ENCODE measurements at regions not wholly inside any gene's neighbourhood (a gene's known extent, or its start where the extent isn't known, plus 50 kb on each side); places are given as distances from the start of the nearest gene placed in this dataset.

GRCh38 chr4:29309050-29309449 is 1411.1 kb upstream of the PCDH7 start:
- H3K9me3 ChIP-seq (ENCODE audit: control insufficient read depth in 2 of 3, insufficient read depth in 1 of 3, low read length in 3 of 3), result no peaks in the 10 kb centered on the region
- DNase-seq (no peak), FAIRE-seq (no peak)
- TF ChIP-seq CTCF (IDR thresholded peaks at IDR 0.05; ENCODE audit: borderline replicate concordance, extremely low read depth, insufficient read depth), result no peak
- intact Hi-C loops (cut with DNase I), result no loop called here
- H3K27ac ChIP-seq (ENCODE audit: low read depth in 2 of 2, low read length in 2 of 2), result no peak overlapping the region
- no peak overlapping the region for H3K4me3 ChIP-seq (ENCODE audit: low read length in 3 of 3)
- H3K36me3 ChIP-seq (ENCODE audit: control insufficient read depth in 2 of 3, insufficient read depth in 3 of 3, low read length in 3 of 3), result no peaks in the 10 kb centered on the region
- H3K9ac ChIP-seq (ENCODE audit: low read length in 3 of 3), result no peak overlapping the region
- H3K27me3 ChIP-seq (ENCODE audit: control insufficient read depth, insufficient read depth, low read length), result no peaks in the 10 kb centered on the region
- no peaks in the 10 kb centered on the region for H3K4me1 ChIP-seq (ENCODE audit: control insufficient read depth in 2 of 3, insufficient read depth in 2 of 3, low read depth in 1 of 3, low read length in 3 of 3)

GRCh38 chr4:29310252-29310651 is 1409.9 kb upstream of the PCDH7 start:
- H3K4me3 ChIP-seq (ENCODE audit: low read length in 3 of 3), result no peak overlapping the region
- no peaks in the 10 kb centered on the region for H3K9me3 ChIP-seq (ENCODE audit: control insufficient read depth in 2 of 3, insufficient read depth in 1 of 3, low read length in 3 of 3)
- intact Hi-C loops (cut with DNase I), result no loop called here
- no peaks in the 10 kb centered on the region for H3K36me3 ChIP-seq (ENCODE audit: control insufficient read depth in 2 of 3, insufficient read depth in 3 of 3, low read length in 3 of 3)
- H3K4me1 ChIP-seq (ENCODE audit: control insufficient read depth in 2 of 3, insufficient read depth in 2 of 3, low read depth in 1 of 3, low read length in 3 of 3), result no peaks in the 10 kb centered on the region
- TF ChIP-seq CTCF (IDR thresholded peaks at IDR 0.05; ENCODE audit: borderline replicate concordance, extremely low read depth, insufficient read depth), result no peak
- no peak for FAIRE-seq
- no peaks in the 10 kb centered on the region for H3K27me3 ChIP-seq (ENCODE audit: control insufficient read depth, insufficient read depth, low read length)
- no peak overlapping the region for H3K27ac ChIP-seq (ENCODE audit: low read depth in 2 of 2, low read length in 2 of 2)
- DNase-seq, result no peak
- H3K9ac ChIP-seq (ENCODE audit: low read length in 3 of 3), result no peak overlapping the region

GRCh38 chr4:29311247-29311646 is 1408.9 kb upstream of the PCDH7 start:
- Histone ChIP-seq H3K27me3 (ENCODE audit: control insufficient read depth, insufficient read depth, low read length) (no peaks in the 10 kb centered on the region), H3K36me3 (ENCODE audit: control insufficient read depth in 2 of 3, insufficient read depth in 3 of 3, low read length in 3 of 3) (no peaks in the 10 kb centered on the region), H3K4me1 (ENCODE audit: control insufficient read depth in 2 of 3, insufficient read depth in 2 of 3, low read depth in 1 of 3, low read length in 3 of 3) (no peaks in the 10 kb centered on the region), H3K4me3 (ENCODE audit: low read length in 3 of 3) (no peak overlapping the region), H3K27ac (ENCODE audit: low read depth in 2 of 2, low read length in 2 of 2) (no peak overlapping the region), H3K9me3 (ENCODE audit: control insufficient read depth in 2 of 3, insufficient read depth in 1 of 3, low read length in 3 of 3) (no peaks in the 10 kb centered on the region), H3K9ac (ENCODE audit: low read length in 3 of 3) (no peak overlapping the region)
- FAIRE-seq, result no peak
- no peak for TF ChIP-seq CTCF (IDR thresholded peaks at IDR 0.05; ENCODE audit: borderline replicate concordance, extremely low read depth, insufficient read depth)
- DNase-seq, result no peak
- intact Hi-C loops (cut with DNase I), result no loop called here

GRCh38 chr4:29319663-29320340 is 1400.4 kb upstream of the PCDH7 start:
- DNase-seq (no peak), FAIRE-seq (no peak)
- Histone ChIP-seq H3K4me1 (ENCODE audit: control insufficient read depth in 2 of 3, insufficient read depth in 2 of 3, low read depth in 1 of 3, low read length in 3 of 3) (no peaks in the 10 kb centered on the region), H3K27ac (ENCODE audit: low read depth in 2 of 2, low read length in 2 of 2) (no peak overlapping the region), H3K9me3 (ENCODE audit: control insufficient read depth in 2 of 3, insufficient read depth in 1 of 3, low read length in 3 of 3) (no peaks in the 10 kb centered on the region), H3K4me3 (ENCODE audit: low read length in 3 of 3) (no peak overlapping the region), H3K36me3 (ENCODE audit: control insufficient read depth in 2 of 3, insufficient read depth in 3 of 3, low read length in 3 of 3) (no peaks in the 10 kb centered on the region), H3K27me3 (ENCODE audit: control insufficient read depth, insufficient read depth, low read length) (no peaks in the 10 kb centered on the region), H3K9ac (ENCODE audit: low read length in 3 of 3) (no peak overlapping the region)
- intact Hi-C loops (cut with DNase I), result no loop called here
- no peak for TF ChIP-seq CTCF (IDR thresholded peaks at IDR 0.05; ENCODE audit: borderline replicate concordance, extremely low read depth, insufficient read depth)
